ENCODE measurements at regions not wholly inside any gene's neighbourhood (a gene's known extent, or its start where the extent isn't known, plus 50 kb on each side); places are given as distances from the start of the nearest gene placed in this dataset.

- Histone ChIP-seq H3K9me3 (no peaks in the 10 kb centered on the region), H3K27ac (no peak overlapping the region), H3K27me3 (no peaks in the 10 kb centered on the region), H3K4me3 (no peak overlapping the region), H3K36me3 (no peaks in the 10 kb centered on the region), H3K4me1 (no peaks in the 10 kb centered on the region)
- intact Hi-C loops (cut with DNase I) = no loop called here
- TF ChIP-seq CTCF (IDR thresholded peaks at IDR 0.05) = no peak
- DNase-seq (ENCODE audit: low spot score in 2 of 2) = no peak
These were observed 1358.4 kb downstream of the EFNA5 start for GRCh38 chr5:106312360-106312759.

DNA sequence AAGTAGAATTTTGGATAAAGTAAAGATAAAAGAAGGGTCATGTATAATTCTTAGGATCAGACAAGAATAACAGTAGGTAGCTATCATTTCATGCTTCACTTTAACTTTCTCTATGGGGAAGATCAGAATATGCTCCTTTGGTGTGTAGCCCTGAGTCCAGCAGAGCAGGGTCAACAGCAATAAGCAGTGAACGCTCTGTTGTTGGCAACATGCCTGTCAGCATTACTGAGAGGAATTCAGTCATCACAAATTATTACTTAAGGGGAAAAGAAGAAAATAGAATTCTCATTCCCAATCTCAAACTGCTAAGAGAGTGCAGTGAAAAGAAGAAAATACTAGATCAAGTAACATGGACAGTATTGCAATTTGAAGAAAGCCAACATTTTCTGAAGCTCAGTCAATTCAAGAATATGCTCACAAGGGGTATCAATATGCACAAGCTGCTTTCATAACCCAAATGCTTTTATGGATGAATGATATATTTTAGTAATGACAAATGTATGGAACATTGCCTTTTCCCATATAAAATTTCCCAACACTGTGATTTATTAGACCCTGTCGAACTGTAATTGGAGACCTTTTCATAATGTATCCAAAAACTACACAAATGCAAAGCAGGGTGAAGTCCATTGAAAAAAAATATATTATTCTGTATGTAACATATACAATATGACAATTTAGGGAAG is 1359.4 kb downstream of the EFNA5 start:
- DNase-seq (ENCODE audit: low spot score in 2 of 2) = no peak
- Histone ChIP-seq H3K9me3 (no peaks in the 10 kb centered on the region), H3K36me3 (no peaks in the 10 kb centered on the region), H3K4me1 (no peaks in the 10 kb centered on the region), H3K27me3 (no peaks in the 10 kb centered on the region), H3K27ac (no peak overlapping the region), H3K4me3 (no peak overlapping the region)
- no peak for TF ChIP-seq CTCF (IDR thresholded peaks at IDR 0.05)
- intact Hi-C loops (cut with DNase I) = no loop called here

DNA sequence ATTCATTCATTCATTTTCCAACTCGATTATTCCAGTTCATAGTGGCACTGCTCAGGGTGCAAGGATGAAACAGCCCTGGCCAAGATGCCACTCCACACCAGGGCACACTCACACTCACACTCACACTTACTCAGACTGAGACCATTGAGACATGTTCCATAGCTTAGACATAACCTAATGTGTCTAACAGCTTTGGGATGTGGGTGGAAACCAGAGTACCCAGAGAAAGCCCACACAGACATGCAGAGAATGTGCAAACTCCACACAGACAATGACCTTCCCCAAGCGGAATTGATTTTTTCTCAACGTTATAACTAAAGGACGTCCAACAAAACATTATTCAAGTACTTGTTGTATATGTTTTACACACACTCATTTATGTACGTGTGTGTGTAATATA is 1363.5 kb downstream of the EFNA5 start:
- H3K9me3 ChIP-seq = no peaks in the 10 kb centered on the region
- no peak for DNase-seq (ENCODE audit: low spot score in 2 of 2)
- no peak for TF ChIP-seq CTCF (IDR thresholded peaks at IDR 0.05)
- no peak overlapping the region for H3K4me3 ChIP-seq
- H3K27me3 ChIP-seq = no peaks in the 10 kb centered on the region
- no peak overlapping the region for H3K27ac ChIP-seq
- no peaks in the 10 kb centered on the region for H3K36me3 ChIP-seq
- intact Hi-C loops (cut with DNase I) = no loop called here
- H3K4me1 ChIP-seq = no peaks in the 10 kb centered on the region

DNA sequence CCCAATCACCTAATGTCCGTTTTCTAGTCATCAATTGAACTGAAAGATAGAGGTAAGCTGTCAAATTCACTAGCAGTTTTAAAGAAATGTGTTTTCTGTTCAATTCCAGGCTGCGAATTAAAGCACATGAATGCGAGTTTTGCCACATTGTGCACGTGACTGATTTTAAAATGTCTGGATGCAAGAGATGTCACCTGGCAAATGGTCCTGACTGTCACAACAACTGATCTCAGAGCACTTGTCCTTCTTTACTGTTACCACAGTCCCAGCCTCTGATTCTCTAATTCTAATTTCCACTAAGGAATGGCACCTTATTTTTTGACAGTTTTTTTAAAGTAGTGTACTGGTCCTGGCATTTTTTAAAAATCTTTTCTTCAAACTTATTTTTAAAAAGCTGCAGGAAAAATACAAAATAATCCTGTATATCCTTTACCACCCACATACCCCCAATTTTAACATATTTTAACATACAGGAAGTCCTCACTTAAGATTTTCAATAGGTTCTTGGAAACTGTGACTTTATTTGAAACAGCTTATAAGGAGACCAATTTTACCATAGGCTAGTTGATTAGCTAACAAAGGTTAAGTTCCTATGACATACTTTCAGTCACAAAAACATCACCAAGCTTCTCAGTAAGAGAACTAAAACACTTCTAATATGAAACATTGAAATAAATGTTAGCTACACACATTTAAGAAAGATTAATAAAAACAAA is 1364.3 kb downstream of the EFNA5 start:
- no peak overlapping the region for H3K27ac ChIP-seq
- H3K27me3 ChIP-seq = no peaks in the 10 kb centered on the region
- H3K4me1 ChIP-seq = no peaks in the 10 kb centered on the region
- no peaks in the 10 kb centered on the region for H3K36me3 ChIP-seq
- intact Hi-C loops (cut with DNase I) = no loop called here
- no peak for DNase-seq (ENCODE audit: low spot score in 2 of 2)
- no peaks in the 10 kb centered on the region for H3K9me3 ChIP-seq
- H3K4me3 ChIP-seq = no peak overlapping the region
- TF ChIP-seq CTCF (IDR thresholded peaks at IDR 0.05) = no peak

DNA sequence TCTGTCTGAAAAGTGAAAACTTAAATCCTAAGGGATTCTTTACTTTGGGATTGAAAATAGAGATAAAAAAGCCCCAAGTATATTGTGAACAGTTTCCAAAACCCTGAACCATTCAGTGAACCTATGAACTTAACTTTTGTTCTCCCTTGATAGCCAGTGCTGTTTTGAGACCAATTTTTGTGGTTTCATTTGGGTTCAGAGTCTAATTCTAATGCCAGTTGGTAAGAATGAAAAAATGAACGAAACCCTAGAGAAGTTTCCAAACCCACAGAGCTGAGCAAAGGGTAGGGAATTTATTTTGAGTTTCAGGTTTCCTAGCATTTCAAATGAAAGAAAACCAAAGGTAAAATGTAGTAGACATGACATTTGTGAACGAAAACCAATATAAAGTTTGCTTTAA is 1366.8 kb downstream of the EFNA5 start:
- H3K36me3 ChIP-seq = no peaks in the 10 kb centered on the region
- no peak for DNase-seq (ENCODE audit: low spot score in 2 of 2)
- H3K4me1 ChIP-seq = no peaks in the 10 kb centered on the region
- no peaks in the 10 kb centered on the region for H3K27me3 ChIP-seq
- intact Hi-C loops (cut with DNase I) = no loop called here
- TF ChIP-seq CTCF (IDR thresholded peaks at IDR 0.05) = no peak
- no peak overlapping the region for H3K4me3 ChIP-seq
- no peak overlapping the region for H3K27ac ChIP-seq
- H3K9me3 ChIP-seq = no peaks in the 10 kb centered on the region

Data from ascending aorta (tissue), 2 donors.